ENCODE measurements at regions not wholly inside any gene's neighbourhood (a gene's known extent, or its start where the extent isn't known, plus 50 kb on each side); places are given as distances from the start of the nearest gene placed in this dataset.
"Not testable (repeated sequence)": the region's sequence is repeated elsewhere in the genome, so short reads cannot be mapped to it uniquely, and the experiment has no call there.

GRCh38 chr3:5707794-5708193, 520.3 kb downstream of the EDEM1 start:
- TF ChIP-seq POLR2AphosphoS5 (IDR thresholded peaks at IDR 0.05): no peak
- TF ChIP-seq, protein P1, sequence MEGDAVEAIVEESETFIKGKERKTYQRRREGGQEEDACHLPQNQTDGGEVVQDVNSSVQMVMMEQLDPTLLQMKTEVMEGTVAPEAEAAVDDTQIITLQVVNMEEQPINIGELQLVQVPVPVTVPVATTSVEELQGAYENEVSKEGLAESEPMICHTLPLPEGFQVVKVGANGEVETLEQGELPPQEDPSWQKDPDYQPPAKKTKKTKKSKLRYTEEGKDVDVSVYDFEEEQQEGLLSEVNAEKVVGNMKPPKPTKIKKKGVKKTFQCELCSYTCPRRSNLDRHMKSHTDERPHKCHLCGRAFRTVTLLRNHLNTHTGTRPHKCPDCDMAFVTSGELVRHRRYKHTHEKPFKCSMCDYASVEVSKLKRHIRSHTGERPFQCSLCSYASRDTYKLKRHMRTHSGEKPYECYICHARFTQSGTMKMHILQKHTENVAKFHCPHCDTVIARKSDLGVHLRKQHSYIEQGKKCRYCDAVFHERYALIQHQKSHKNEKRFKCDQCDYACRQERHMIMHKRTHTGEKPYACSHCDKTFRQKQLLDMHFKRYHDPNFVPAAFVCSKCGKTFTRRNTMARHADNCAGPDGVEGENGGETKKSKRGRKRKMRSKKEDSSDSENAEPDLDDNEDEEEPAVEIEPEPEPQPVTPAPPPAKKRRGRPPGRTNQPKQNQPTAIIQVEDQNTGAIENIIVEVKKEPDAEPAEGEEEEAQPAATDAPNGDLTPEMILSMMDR (IDR thresholded peaks at IDR 0.05): no peak
- no peak for TF ChIP-seq POLR2A (IDR thresholded peaks at IDR 0.05)
- no peak for TF ChIP-seq EP300 (IDR thresholded peaks at IDR 0.05)
- Histone ChIP-seq H3K9me3 (no peaks in the 10 kb centered on the region), H3K4me3 (no peak overlapping the region), H3K4me1 (no peaks in the 10 kb centered on the region), H3K36me3 (no peaks in the 10 kb centered on the region), H3K27ac (no peak overlapping the region), H3K27me3 (no peaks in the 10 kb centered on the region)
- WGBS: 60% methylated on average over 2 of the region's 2 CpGs
- no peak for DNase-seq (ENCODE audit: low spot score in 2 of 2)

DNA sequence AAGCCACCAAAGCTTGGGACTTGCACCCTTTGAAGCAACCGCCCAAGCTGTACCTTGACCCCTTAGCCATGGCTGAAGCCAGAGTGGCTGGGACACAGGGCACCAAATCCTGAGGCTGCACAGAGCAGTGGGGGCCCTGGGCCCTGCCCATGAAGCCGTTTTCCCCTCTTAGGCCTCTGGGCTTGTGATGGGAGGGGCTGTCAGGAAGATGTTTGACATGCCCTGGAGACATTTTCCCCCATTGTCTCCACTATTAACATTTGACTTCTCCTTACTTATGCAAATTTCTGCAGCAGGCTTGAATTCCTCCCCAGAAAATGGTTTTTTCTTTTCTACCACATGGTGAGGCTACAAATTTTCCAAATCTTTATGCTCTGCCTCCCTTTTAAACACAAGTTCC, 522.2 kb downstream of the EDEM1 start:
- 68% methylated on average over 2 of the region's 2 CpGs for WGBS
- DNase-seq (ENCODE audit: low spot score in 2 of 2): no peak
- no peaks in the 10 kb centered on the region for H3K36me3 ChIP-seq
- H3K4me1 ChIP-seq: no peaks in the 10 kb centered on the region
- no peaks in the 10 kb centered on the region for H3K27me3 ChIP-seq
- H3K27ac ChIP-seq: no peak overlapping the region
- TF ChIP-seq POLR2AphosphoS5 (IDR thresholded peaks at IDR 0.05): no peak
- TF ChIP-seq POLR2A (IDR thresholded peaks at IDR 0.05): no peak
- TF ChIP-seq, protein P1 (IDR thresholded peaks at IDR 0.05): no peak
- TF ChIP-seq EP300 (IDR thresholded peaks at IDR 0.05): no peak
- no peak overlapping the region for H3K4me3 ChIP-seq
- H3K9me3 ChIP-seq: no peaks in the 10 kb centered on the region

- no peaks in the 10 kb centered on the region for H3K27me3 ChIP-seq
- no peaks in the 10 kb centered on the region for H3K9me3 ChIP-seq
- H3K4me1 ChIP-seq: no peaks in the 10 kb centered on the region
- no peak overlapping the region for H3K27ac ChIP-seq
- no peak for TF ChIP-seq POLR2AphosphoS5 (IDR thresholded peaks at IDR 0.05)
- TF ChIP-seq, protein P1 (IDR thresholded peaks at IDR 0.05): no peak
- no peak for TF ChIP-seq EP300 (IDR thresholded peaks at IDR 0.05)
- TF ChIP-seq POLR2A (IDR thresholded peaks at IDR 0.05): no peak
- DNase-seq (ENCODE audit: low spot score in 2 of 2): no peak
- H3K4me3 ChIP-seq: no peak overlapping the region
- H3K36me3 ChIP-seq: no peaks in the 10 kb centered on the region
- WGBS: 49% methylated on average over 3 of the region's 3 CpGs
Measured at GRCh38 chr3:5710718-5711117, 523.2 kb downstream of the EDEM1 start.

- Histone ChIP-seq H3K27ac (no peak overlapping the region), H3K9me3 (no peaks in the 10 kb centered on the region), H3K27me3 (no peaks in the 10 kb centered on the region), H3K4me3 (no peak overlapping the region), H3K4me1 (no peaks in the 10 kb centered on the region), H3K36me3 (no peaks in the 10 kb centered on the region)
- no peak for TF ChIP-seq EP300 (IDR thresholded peaks at IDR 0.05)
- TF ChIP-seq POLR2A (IDR thresholded peaks at IDR 0.05): no peak
- TF ChIP-seq POLR2AphosphoS5 (IDR thresholded peaks at IDR 0.05): no peak
- TF ChIP-seq, protein P1 (IDR thresholded peaks at IDR 0.05): no peak
- 74% methylated on average over 1 of the region's 1 CpG for WGBS
- DNase-seq (ENCODE audit: low spot score in 2 of 2): no peak
Measured at GRCh38 chr3:5717254-5717653, 529.7 kb downstream of the EDEM1 start.

DNA sequence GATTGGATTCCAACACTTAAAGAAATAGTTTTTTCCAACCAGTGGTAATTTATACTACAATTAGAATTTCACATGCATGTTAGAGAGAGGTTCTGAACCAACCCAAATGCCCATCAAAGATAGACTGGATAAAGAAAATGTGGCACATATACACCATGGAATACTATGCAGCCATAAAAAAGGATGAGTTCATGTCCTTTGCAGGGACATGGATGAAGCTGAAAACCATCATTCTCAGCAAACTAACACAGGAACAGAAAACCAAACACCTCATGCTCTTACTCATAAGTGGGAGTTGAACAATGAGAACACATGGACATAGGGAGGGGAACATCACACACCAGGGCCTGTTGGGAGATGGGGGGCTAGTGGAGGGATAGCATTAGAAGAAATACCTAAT, 532.2 kb downstream of the EDEM1 start:
- DNase-seq (ENCODE audit: low spot score in 2 of 2); H3K4me3 ChIP-seq; H3K9me3 ChIP-seq; H3K36me3 ChIP-seq; H3K27me3 ChIP-seq; H3K27ac ChIP-seq; H3K4me1 ChIP-seq: not testable (repeated sequence)

GRCh38 chr3:5725801-5726200, 538.3 kb downstream of the EDEM1 start:
- no peaks in the 10 kb centered on the region for H3K9me3 ChIP-seq
- H3K4me1 ChIP-seq: no peaks in the 10 kb centered on the region
- no peak for DNase-seq (ENCODE audit: low spot score in 2 of 2)
- no peaks in the 10 kb centered on the region for H3K27me3 ChIP-seq
- no peak for TF ChIP-seq POLR2AphosphoS5 (IDR thresholded peaks at IDR 0.05)
- TF ChIP-seq EP300 (IDR thresholded peaks at IDR 0.05): no peak
- TF ChIP-seq, protein P1 (IDR thresholded peaks at IDR 0.05): no peak
- TF ChIP-seq POLR2A (IDR thresholded peaks at IDR 0.05): no peak
- H3K27ac ChIP-seq: no peak overlapping the region
- no peaks in the 10 kb centered on the region for H3K36me3 ChIP-seq
- H3K4me3 ChIP-seq: no peak overlapping the region
- WGBS: 44% methylated on average over 2 of the region's 2 CpGs
